NOMO-1 (cell line): ENCODE measurements at regions not wholly inside any gene's neighbourhood (a gene's known extent, or its start where the extent isn't known, plus 50 kb on each side); places are given as distances from the start of the nearest gene placed in this dataset.

Experiments used
- DNase-seq, 2 experiments: peaks; one replicate each; lab custom pipeline; 2025; ENCODE audit not compliant: unreplicated experiment in 2 of 2; lab: John Stamatoyannopoulos, UW

- no peak for DNase-seq
Observed at GRCh38 chr2:13066676-13067075, 349.9 kb downstream of the TRIB2 start.

GRCh38 chr2:13067508-13067907 is 350.8 kb downstream of the TRIB2 start:
- DNase-seq = no peak

GRCh38 chr2:13089971-13090370 is 373.2 kb downstream of the TRIB2 start:
- no peak for DNase-seq

- DNase-seq = no peak
Observed at GRCh38 chr2:13091455-13091854, 374.7 kb downstream of the TRIB2 start.

- DNase-seq = no peak
Observed at GRCh38 chr2:13091861-13092378, 375.2 kb downstream of the TRIB2 start.

GRCh38 chr2:13093416-13093991 is 376.8 kb downstream of the TRIB2 start:
- no peak for DNase-seq

- no peak for DNase-seq
Observed at GRCh38 chr2:13102397-13103063, 385.8 kb downstream of the TRIB2 start.

- no peak for DNase-seq
Observed at GRCh38 chr2:13103151-13103550, 386.4 kb downstream of the TRIB2 start.

- DNase-seq = no peak
Observed at GRCh38 chr2:13103778-13104493, 387.2 kb downstream of the TRIB2 start.

GRCh38 chr2:13104723-13105122 is 388.0 kb downstream of the TRIB2 start:
- DNase-seq = no peak

- DNase-seq = no peak
Observed at GRCh38 chr2:13106302-13106701, 389.6 kb downstream of the TRIB2 start.

GRCh38 chr2:13109516-13109915 is 392.8 kb downstream of the TRIB2 start:
- no peak for DNase-seq

GRCh38 chr2:13110825-13111224 is 394.1 kb downstream of the TRIB2 start:
- no peak for DNase-seq

- DNase-seq = no peak
Observed at GRCh38 chr2:13113002-13113401, 396.3 kb downstream of the TRIB2 start.

GRCh38 chr2:13114391-13114790 is 397.7 kb downstream of the TRIB2 start:
- DNase-seq = no peak

- no peak for DNase-seq
Observed at GRCh38 chr2:13115643-13116042, 398.9 kb downstream of the TRIB2 start.

- DNase-seq = no peak
Observed at GRCh38 chr2:13121096-13121495, 404.4 kb downstream of the TRIB2 start.

GRCh38 chr2:13128139-13128538 is 411.4 kb downstream of the TRIB2 start:
- no peak for DNase-seq

GRCh38 chr2:13135369-13135768 is 418.6 kb downstream of the TRIB2 start:
- no peak for DNase-seq

- no peak for DNase-seq
Observed at GRCh38 chr2:13135856-13136255, 419.1 kb downstream of the TRIB2 start.

GRCh38 chr2:13137679-13138078 is 420.9 kb downstream of the TRIB2 start:
- no peak for DNase-seq

- DNase-seq = no peak
Observed at GRCh38 chr2:13141315-13141714, 424.6 kb downstream of the TRIB2 start.
